HCT116 (cell line): ENCODE measurements at regions not wholly inside any gene's neighbourhood (a gene's known extent, or its start where the extent isn't known, plus 50 kb on each side); places are given as distances from the start of the nearest gene placed in this dataset.

Experiments
- ATAC-seq: fragments of 200-7000 bp; cut with Tn5 transposase; 2 replicates; pipeline ENCODE4 v1.9.1; 2020; ENCODE audit warnings: mild to moderate bottlenecking, moderate library complexity
- BruUV-seq: library from RNA; stranded (reverse); fragments of 400-500 nt; replicated peaks from 2 replicates; lab custom pipeline; 2021; lab: Mats Ljungman, UMichigan
- CTCF ChIA-PET: fragments of 300-600 bp; sonication (Branson Sonifier 250); formaldehyde crosslinking; loops from one replicate; lab custom pipeline; 2021; ENCODE audit warnings: antibody characterized with exemption; lab: Charles Lee
- POLR2A ChIA-PET: fragments of 300-600, 350-600 bp; sonication (Branson Sonifier 250); formaldehyde crosslinking; loops from one replicate; lab custom pipeline; 2021; ENCODE audit warnings: antibody characterized with exemption; lab: Charles Lee
- RAD21 ChIA-PET, 2 experiments: fragments of 300-600 bp; sonication (Branson Sonifier 250); formaldehyde crosslinking; loops; one replicate each; lab custom pipeline; 2023; ENCODE audit warnings: low total read pairs in 2 of 2; ENCODE audit not compliant: uncharacterized antibody in 2 of 2, unreplicated experiment in 2 of 2, low non-redundant PET in 1 of 2; lab: Charles Lee
- DNase-seq: peaks from one replicate; pipeline ENCODE4 v3.0.0-alpha.2; 2010; ENCODE audit warnings: low read depth, low spot score
- H2AFZ ChIP-seq: fragments of 200-600 bp; shearing (Covaris generic), sonication (generic); 2 replicates; pipeline ENCODE4 v1.6.1; 2017; ENCODE audit warnings: low read depth, mixed run types, mixed read lengths, antibody characterized with exemption, low read length; ENCODE audit not compliant: poor library complexity, severe bottlenecking
- H3K27ac ChIP-seq: 2 replicates; pipeline ENCODE4 v1.5.1; 2012; ENCODE audit warnings: low read depth, low read length
- H3K27me3 ChIP-seq: fragments of 200-600 bp; sonication (generic); 2 replicates; pipeline ENCODE4 v1.6.1; 2016; ENCODE audit warnings: mixed run types, low read length, mixed read lengths; ENCODE audit not compliant: insufficient read depth
- H3K36me3 ChIP-seq, 2 experiments: fragments of 200-500 bp in 1 of 2; fragments of 200-600 bp in 1 of 2; sonication (Bioruptor generic) in 1 of 2; sonication (generic) in 1 of 2; 2 replicates each; pipeline versions ENCODE4 v1.5.1 to v1.6.1; 2014 to 2016; ENCODE audit warnings: low read length in 2 of 2, inconsistent platforms in 1 of 2, mixed read lengths in 1 of 2, mixed run types in 1 of 2; ENCODE audit not compliant: insufficient read depth in 2 of 2, control insufficient read depth in 1 of 2
- H3K4me1 ChIP-seq, 2 experiments: fragments of 200-600 bp in 1 of 2; sonication (generic) in 1 of 2; 2 replicates each; pipeline versions ENCODE4 v1.5.1 to v1.6.1; 2012 to 2017; ENCODE audit warnings: low read length in 2 of 2, inconsistent platforms in 1 of 2, mild to moderate bottlenecking in 1 of 2, mixed read lengths in 1 of 2, mixed run types in 1 of 2, moderate library complexity in 1 of 2; ENCODE audit not compliant: insufficient read depth in 2 of 2, control insufficient read depth in 1 of 2
- H3K4me2 ChIP-seq: fragments of 200-600 bp; sonication (generic); 2 replicates; pipeline ENCODE4 v1.6.1; 2017; ENCODE audit warnings: mixed run types, low read length, mixed read lengths
- H3K4me3 ChIP-seq, 2 experiments: fragments of 200-600 bp in 1 of 2; sonication (generic) in 1 of 2; replicated peaks in 1 of 2; 2 replicates each; pipeline ENCODE4 v1.5.1; 2011 to 2016; ENCODE audit warnings: low read length in 2 of 2, control low read depth in 1 of 2, low read depth in 1 of 2, mild to moderate bottlenecking in 1 of 2, mixed read lengths in 1 of 2, mixed run types in 1 of 2
- H3K79me2 ChIP-seq: fragments of 200-600 bp; sonication (generic); 2 replicates; pipeline ENCODE4 v1.6.1; 2017; ENCODE audit warnings: mild to moderate bottlenecking, mixed run types, low read length, moderate library complexity, mixed read lengths; ENCODE audit not compliant: insufficient read depth
- H3K9ac ChIP-seq: fragments of 200-600 bp; sonication (generic); 2 replicates; pipeline ENCODE4 v1.6.1; 2016; ENCODE audit warnings: low read length, mixed read lengths
- H3K9me2 ChIP-seq: fragments of 200-600 bp; sonication (generic), shearing (Covaris generic); 2 replicates; pipeline ENCODE4 v1.6.1; 2017; ENCODE audit warnings: mixed run types, mild to moderate bottlenecking, moderate library complexity; ENCODE audit not compliant: insufficient read depth
- H3K9me3 ChIP-seq, 2 experiments: fragments of 200-500 bp in 1 of 2; fragments of 200-600 bp in 1 of 2; sonication (Bioruptor generic) in 1 of 2; sonication (generic) in 1 of 2; 2 replicates each; pipeline ENCODE4 v1.6.1; 2014 to 2017; ENCODE audit warnings: low read length in 2 of 2, mixed read lengths in 2 of 2, inconsistent platforms in 1 of 2, low read depth in 1 of 2, mild to moderate bottlenecking in 1 of 2, mixed run types in 1 of 2, moderate library complexity in 1 of 2; ENCODE audit not compliant: control insufficient read depth in 1 of 2, insufficient read depth in 1 of 2
- H4K20me1 ChIP-seq: fragments of 200-600 bp; sonication (generic), shearing (Covaris generic); 2 replicates; pipeline ENCODE4 v1.6.1; 2017; ENCODE audit warnings: mixed run types, mild to moderate bottlenecking, moderate library complexity; ENCODE audit not compliant: insufficient read depth
- ATF3 ChIP-seq: IDR thresholded peaks from 2 replicates; pipeline ENCODE4 v1.6.1; 2012
- CBX3 ChIP-seq: IDR thresholded peaks from 2 replicates; pipeline ENCODE4 v1.6.1; 2012; ENCODE audit warnings: low read depth
- CEBPB ChIP-seq: IDR thresholded peaks from 2 replicates; pipeline ENCODE4 v1.6.1; 2012; ENCODE audit warnings: low read depth
- CTCF ChIP-seq, 3 experiments: fragments of 200-600 bp in 1 of 3; sonication (generic) in 1 of 3; IDR thresholded peaks in 2 of 3; conservative IDR thresholded peaks in 1 of 3; 2 replicates each; pipeline ENCODE4 v1.5.1; 2012 to 2017; ENCODE audit warnings: low read depth in 2 of 3, low read length in 2 of 3, antibody characterized with exemption in 1 of 3, borderline replicate concordance in 1 of 3, control low read depth in 1 of 3, mild to moderate bottlenecking in 1 of 3, mixed read lengths in 1 of 3, mixed run types in 1 of 3, moderate library complexity in 1 of 3; ENCODE audit not compliant: insufficient read depth in 1 of 3
- EGR1 ChIP-seq: IDR thresholded peaks from 2 replicates; pipeline ENCODE4 v1.6.1; 2012; ENCODE audit warnings: low read depth
- ELF1 ChIP-seq: IDR thresholded peaks from 2 replicates; pipeline ENCODE4 v1.6.1; 2012; ENCODE audit warnings: low read depth, borderline replicate concordance
- EZH2 ChIP-seq: fragments of 200-600 bp; sonication (generic); IDR thresholded peaks from 2 replicates; pipeline ENCODE4 v1.6.1; 2017; ENCODE audit warnings: antibody characterized with exemption, mixed run types
- EZH2phosphoT487 ChIP-seq: fragments of 200-600 bp; IDR thresholded peaks from 2 replicates; pipeline ENCODE4 v1.6.1; 2018; ENCODE audit warnings: antibody characterized with exemption, borderline replicate concordance
- FOSL1 ChIP-seq: IDR thresholded peaks from 2 replicates; pipeline ENCODE4 v1.6.1; 2012; ENCODE audit warnings: low read depth
- JUND ChIP-seq: IDR thresholded peaks from 2 replicates; pipeline ENCODE4 v1.6.1; 2012
- POLR2A ChIP-seq: IDR thresholded peaks from 2 replicates; pipeline ENCODE4 v1.7.0; 2011; ENCODE audit warnings: borderline replicate concordance; ENCODE audit not compliant: insufficient read depth, insufficient read length; ENCODE audit errors: extremely low read depth
- RAD21 ChIP-seq: IDR thresholded peaks from 2 replicates; pipeline ENCODE4 v1.6.1; 2012; ENCODE audit warnings: low read depth, mild to moderate bottlenecking
- SIN3A ChIP-seq: IDR thresholded peaks from 2 replicates; pipeline ENCODE4 v1.6.1; 2012; ENCODE audit warnings: low read depth
- ZBTB33 ChIP-seq: IDR thresholded peaks from 2 replicates; pipeline ENCODE4 v1.6.1; 2011; ENCODE audit warnings: mild to moderate bottlenecking, low read length, moderate library complexity; ENCODE audit not compliant: insufficient replicate concordance; ENCODE audit errors: extremely low read depth
- ZFX ChIP-seq: fragments of 450-650 bp; IDR thresholded peaks from 2 replicates; pipeline ENCODE4 v1.6.1; 2017
- ZNF274 ChIP-seq: fragments of 200-500 bp; sonication (Bioruptor generic); IDR thresholded peaks from 2 replicates; pipeline ENCODE4 v1.6.1; 2014; ENCODE audit warnings: mild to moderate bottlenecking, low read depth, low read length, inconsistent platforms
- intact Hi-C: fragments of 100-400 bp; cut with micrococcal nuclease; formaldehyde crosslinking; loops from 2 replicates; pipeline ENCODE4 v1.10.0; 2022
- TF ChIP-seq, protein P1 (sequence below): IDR thresholded peaks from 2 replicates; pipeline ENCODE4 v1.6.1; 2012
- TF ChIP-seq, protein P2 (sequence below): IDR thresholded peaks from 2 replicates; pipeline ENCODE4 v1.6.1; 2012; ENCODE audit warnings: low read depth

- TF ChIP-seq POLR2A (no peak), SIN3A (no peak), CEBPB (no peak), ZNF274 (no peak), JUND (no peak), CBX3 (no peak), EGR1 (no peak), ATF3 (no peak), ZFX (no peak), FOSL1 (no peak), ELF1 (no peak), RAD21 (no peak), EZH2phosphoT487 (no peak), CTCF (IDR thresholded peaks at IDR 0.05 in 2 of 3, conservative IDR thresholded peaks at IDR 0.05 in 1 of 3; ENCODE audit: borderline replicate concordance in 1 of 3, insufficient read depth in 1 of 3, low read depth in 2 of 3, low read length in 2 of 3) (no peak), ZBTB33 (no peak), EZH2 (no peak)
- TF ChIP-seq, protein P1, sequence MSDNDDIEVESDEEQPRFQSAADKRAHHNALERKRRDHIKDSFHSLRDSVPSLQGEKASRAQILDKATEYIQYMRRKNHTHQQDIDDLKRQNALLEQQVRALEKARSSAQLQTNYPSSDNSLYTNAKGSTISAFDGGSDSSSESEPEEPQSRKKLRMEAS: no peak
- TF ChIP-seq, protein P2, sequence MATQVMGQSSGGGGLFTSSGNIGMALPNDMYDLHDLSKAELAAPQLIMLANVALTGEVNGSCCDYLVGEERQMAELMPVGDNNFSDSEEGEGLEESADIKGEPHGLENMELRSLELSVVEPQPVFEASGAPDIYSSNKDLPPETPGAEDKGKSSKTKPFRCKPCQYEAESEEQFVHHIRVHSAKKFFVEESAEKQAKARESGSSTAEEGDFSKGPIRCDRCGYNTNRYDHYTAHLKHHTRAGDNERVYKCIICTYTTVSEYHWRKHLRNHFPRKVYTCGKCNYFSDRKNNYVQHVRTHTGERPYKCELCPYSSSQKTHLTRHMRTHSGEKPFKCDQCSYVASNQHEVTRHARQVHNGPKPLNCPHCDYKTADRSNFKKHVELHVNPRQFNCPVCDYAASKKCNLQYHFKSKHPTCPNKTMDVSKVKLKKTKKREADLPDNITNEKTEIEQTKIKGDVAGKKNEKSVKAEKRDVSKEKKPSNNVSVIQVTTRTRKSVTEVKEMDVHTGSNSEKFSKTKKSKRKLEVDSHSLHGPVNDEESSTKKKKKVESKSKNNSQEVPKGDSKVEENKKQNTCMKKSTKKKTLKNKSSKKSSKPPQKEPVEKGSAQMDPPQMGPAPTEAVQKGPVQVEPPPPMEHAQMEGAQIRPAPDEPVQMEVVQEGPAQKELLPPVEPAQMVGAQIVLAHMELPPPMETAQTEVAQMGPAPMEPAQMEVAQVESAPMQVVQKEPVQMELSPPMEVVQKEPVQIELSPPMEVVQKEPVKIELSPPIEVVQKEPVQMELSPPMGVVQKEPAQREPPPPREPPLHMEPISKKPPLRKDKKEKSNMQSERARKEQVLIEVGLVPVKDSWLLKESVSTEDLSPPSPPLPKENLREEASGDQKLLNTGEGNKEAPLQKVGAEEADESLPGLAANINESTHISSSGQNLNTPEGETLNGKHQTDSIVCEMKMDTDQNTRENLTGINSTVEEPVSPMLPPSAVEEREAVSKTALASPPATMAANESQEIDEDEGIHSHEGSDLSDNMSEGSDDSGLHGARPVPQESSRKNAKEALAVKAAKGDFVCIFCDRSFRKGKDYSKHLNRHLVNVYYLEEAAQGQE: no peak
- Histone ChIP-seq H4K20me1 (no peaks in the 10 kb centered on the region), H3K36me3 (no peaks in the 10 kb centered on the region), H3K4me2 (no peak overlapping the region), H3K4me3 (no peak overlapping the region), H3K9me3 (no peaks in the 10 kb centered on the region), H3K79me2 (no peaks in the 10 kb centered on the region), H3K27me3 (peaks cover 54% of the 10 kb centered on the region), H3K9ac (no peak overlapping the region), H3K27ac (no peak overlapping the region), H3K9me2 (no peaks in the 10 kb centered on the region), H3K4me1 (peaks cover 1 to 2% of the 10 kb centered on the region in 2 experiments; a peak in 1 of 4 replicates), H2AFZ (no peak overlapping the region)
- ChIA-PET CTCF (no interaction called here), POLR2A (no interaction called here), RAD21 (no interaction called here)
- intact Hi-C loops: no loop called here
- no TSS peak for BruUV-seq
- ATAC-seq (no peak), DNase-seq (no peak)
These were observed 67.6 kb upstream of the BCL11B start for GRCh38 chr14:99339551-99339950.
